ENCODE measurements at regions not wholly inside any gene's neighbourhood (a gene's known extent, or its start where the extent isn't known, plus 50 kb on each side); places are given as distances from the start of the nearest gene placed in this dataset.

GRCh38 chr18:49717617-49718016 is 95.7 kb downstream of the ACAA2 start:
- Histone ChIP-seq H3K36me3 (replicated peaks in 1 of 2; ENCODE audit: control insufficient read depth in 1 of 2, insufficient read depth in 2 of 2, low read length in 2 of 2) (no peaks in the 10 kb centered on the region), H4K20me1 (ENCODE audit: insufficient read depth, low read length) (no peaks in the 10 kb centered on the region), H3K9me3 (replicated peaks in 1 of 2; ENCODE audit: control insufficient read depth in 1 of 2, insufficient read depth in 1 of 2, low read length in 2 of 2) (peaks cover 0 to 4% of the 10 kb centered on the region in 2 donors), H3K27ac (ENCODE audit: low read depth in 1 of 2, low read length in 2 of 2) (no peak overlapping the region), H3K9ac (ENCODE audit: insufficient read depth, low read length, poor library complexity, severe bottlenecking) (no peak overlapping the region), H3K27me3 (ENCODE audit: control insufficient read depth in 2 of 2, insufficient read depth in 2 of 2, low read length in 2 of 2) (no peaks in the 10 kb centered on the region), H3K4me1 (ENCODE audit: control insufficient read depth in 1 of 2, insufficient read depth in 2 of 2, low read length in 2 of 2) (no peaks in the 10 kb centered on the region), H3K4me2 (replicated peaks; ENCODE audit: extremely low read depth, low read length, poor library complexity, severe bottlenecking) (no peak overlapping the region), H3K4me3 (replicated peaks in 1 of 3; ENCODE audit: low read depth in 2 of 3, low read length in 3 of 3) (no peak overlapping the region), H3K79me2 (ENCODE audit: insufficient read depth, low read length) (no peaks in the 10 kb centered on the region), H2AFZ (ENCODE audit: insufficient read depth, low read depth, low read length, poor library complexity, severe bottlenecking) (no peak overlapping the region)
- H3K27me3 Mint-ChIP-seq (ENCODE audit: low read depth in 3 of 3) = peaks cover 3 to 8% (median 4%) of the 10 kb centered on the region in 3 donors
- H3K9me3 Mint-ChIP-seq = peaks cover 0 to 17% (median 6%) of the 10 kb centered on the region in 7 donors
- intact Hi-C loops (cut with micrococcal nuclease) = no loop called here
- no CpG with 5 or more reads among the region's 3 CpGs for WGBS (ENCODE audit: insufficient coverage)
- no peaks in the 10 kb centered on the region for H3K36me3 Mint-ChIP-seq
- H3K4me3 Mint-ChIP-seq = no peak overlapping the region
- TF ChIP-seq CTCF (IDR thresholded peaks at IDR 0.05) = no peak
- no peak overlapping the region for H3K27ac Mint-ChIP-seq
- DNase-seq = no peak
- no peaks in the 10 kb centered on the region for H3K4me1 Mint-ChIP-seq

GRCh38 chr18:49716035-49716434 is 97.3 kb downstream of the ACAA2 start:
- Mint-ChIP-seq H3K27ac (no peak overlapping the region), H3K9me3 (peaks cover 0 to 17% (median 6%) of the 10 kb centered on the region in 7 donors), H3K36me3 (no peaks in the 10 kb centered on the region), H3K4me1 (no peaks in the 10 kb centered on the region), H3K4me3 (no peak overlapping the region), H3K27me3 (ENCODE audit: low read depth in 3 of 3) (peaks cover 3 to 8% (median 6%) of the 10 kb centered on the region in 3 donors)
- Histone ChIP-seq H3K79me2 (ENCODE audit: insufficient read depth, low read length) (no peaks in the 10 kb centered on the region), H4K20me1 (ENCODE audit: insufficient read depth, low read length) (no peaks in the 10 kb centered on the region), H3K4me2 (replicated peaks; ENCODE audit: extremely low read depth, low read length, poor library complexity, severe bottlenecking) (no peak overlapping the region), H3K27me3 (ENCODE audit: control insufficient read depth in 2 of 2, insufficient read depth in 2 of 2, low read length in 2 of 2) (no peaks in the 10 kb centered on the region), H3K9ac (ENCODE audit: insufficient read depth, low read length, poor library complexity, severe bottlenecking) (no peak overlapping the region), H3K36me3 (replicated peaks in 1 of 2; ENCODE audit: control insufficient read depth in 1 of 2, insufficient read depth in 2 of 2, low read length in 2 of 2) (no peaks in the 10 kb centered on the region), H3K27ac (ENCODE audit: low read depth in 1 of 2, low read length in 2 of 2) (no peak overlapping the region), H3K4me3 (replicated peaks in 1 of 3; ENCODE audit: low read depth in 2 of 3, low read length in 3 of 3) (no peak overlapping the region), H2AFZ (ENCODE audit: insufficient read depth, low read depth, low read length, poor library complexity, severe bottlenecking) (no peak overlapping the region), H3K4me1 (ENCODE audit: control insufficient read depth in 1 of 2, insufficient read depth in 2 of 2, low read length in 2 of 2) (no peaks in the 10 kb centered on the region), H3K9me3 (replicated peaks in 1 of 2; ENCODE audit: control insufficient read depth in 1 of 2, insufficient read depth in 1 of 2, low read length in 2 of 2) (peaks cover 0 to 4% of the 10 kb centered on the region in 2 donors)
- WGBS (ENCODE audit: insufficient coverage) = 63% methylated on average over 4 of the region's 6 CpGs
- intact Hi-C loops (cut with micrococcal nuclease) = no loop called here
- TF ChIP-seq CTCF (IDR thresholded peaks at IDR 0.05) = no peak
- DNase-seq = no peak

Data from CD14-positive monocyte (primary cell).